Ascending aorta (tissue), 2 donors: ENCODE measurements at regions not wholly inside any gene's neighbourhood (a gene's known extent, or its start where the extent isn't known, plus 50 kb on each side); places are given as distances from the start of the nearest gene placed in this dataset.
"Not testable (repeated sequence)": the region's sequence is repeated elsewhere in the genome, so short reads cannot be mapped to it uniquely, and the experiment has no call there.

Experiments used
- DNase-seq, 2 donors: peaks; one replicate each; pipeline ENCODE4 v3.0.0-alpha.2; 2019; ENCODE audit warnings: low spot score in 2 of 2
- H3K27ac ChIP-seq, 2 donors: fragments of 200-600 bp; sonication (generic); one replicate each; pipeline ENCODE4 v1.5.1; 2016 to 2017; ENCODE audit warnings: mild to moderate bottlenecking in 1 of 2
- H3K27me3 ChIP-seq: fragments of 200-600 bp; sonication (generic); one replicate; pipeline ENCODE4 v1.5.1; 2017
- H3K36me3 ChIP-seq, 2 donors: fragments of 200-600 bp; sonication (generic); one replicate each; pipeline ENCODE4 v1.5.1; 2016
- H3K4me1 ChIP-seq, 2 donors: fragments of 200-600 bp; sonication (generic); one replicate each; pipeline ENCODE4 v1.5.1; 2016 to 2017; ENCODE audit warnings: mild to moderate bottlenecking in 1 of 2
- H3K4me3 ChIP-seq, 2 donors: fragments of 200-600 bp; sonication (generic); one replicate each; pipeline ENCODE4 v1.5.1; 2016 to 2017; ENCODE audit warnings: mild to moderate bottlenecking in 1 of 2
- H3K9me3 ChIP-seq, 2 donors: fragments of 200-600 bp; sonication (generic); one replicate each; pipeline ENCODE4 v1.5.1; 2016
- CTCF ChIP-seq, 3 experiments: fragments of 200-600 bp in 2 of 3; fragments of 450-650 bp in 1 of 3; sonication (generic) in 2 of 3; IDR thresholded peaks; one replicate each; pipeline ENCODE4 v1.5.1; 2016 to 2019; ENCODE audit warnings: antibody characterized with exemption in 3 of 3, mild to moderate bottlenecking in 1 of 3, moderate library complexity in 1 of 3
- intact Hi-C: fragments of 100-400 bp; cut with DNase I; formaldehyde crosslinking; loops from one replicate; pipeline ENCODE4 v1.15.1; 2023

GRCh38 chr1:189226779-189227178 is 1250.9 kb downstream of the BRINP3 start:
- DNase-seq, result no peak
- Histone ChIP-seq H3K9me3 (no peaks in the 10 kb centered on the region), H3K4me3 (no peak overlapping the region), H3K27me3 (no peaks in the 10 kb centered on the region), H3K36me3 (no peaks in the 10 kb centered on the region), H3K4me1 (no peaks in the 10 kb centered on the region), H3K27ac (no peak overlapping the region)
- intact Hi-C loops, result no loop called here
- no peak for TF ChIP-seq CTCF (IDR thresholded peaks at IDR 0.05)

GRCh38 chr1:189237008-189237407 is 1240.7 kb downstream of the BRINP3 start:
- Histone ChIP-seq H3K36me3 (no peaks in the 10 kb centered on the region), H3K27me3 (no peaks in the 10 kb centered on the region), H3K4me1 (no peaks in the 10 kb centered on the region), H3K27ac (no peak overlapping the region), H3K9me3 (no peaks in the 10 kb centered on the region), H3K4me3 (no peak overlapping the region)
- intact Hi-C loops, result no loop called here
- DNase-seq, result no peak
- no peak for TF ChIP-seq CTCF (IDR thresholded peaks at IDR 0.05)

- intact Hi-C loops, result no loop called here
- H3K27me3 ChIP-seq, result no peaks in the 10 kb centered on the region
- no peaks in the 10 kb centered on the region for H3K36me3 ChIP-seq
- no peak for TF ChIP-seq CTCF (IDR thresholded peaks at IDR 0.05)
- no peak for DNase-seq
- no peaks in the 10 kb centered on the region for H3K9me3 ChIP-seq
- no peak overlapping the region for H3K27ac ChIP-seq
- no peaks in the 10 kb centered on the region for H3K4me1 ChIP-seq
- H3K4me3 ChIP-seq, result no peak overlapping the region
Observed at GRCh38 chr1:189253601-189254350, 1223.9 kb downstream of the BRINP3 start.

GRCh38 chr1:189261128-189261527 is 1216.5 kb downstream of the BRINP3 start:
- H3K4me1 ChIP-seq, DNase-seq, H3K9me3 ChIP-seq, intact Hi-C loops, H3K4me3 ChIP-seq, H3K27me3 ChIP-seq, H3K27ac ChIP-seq, H3K36me3 ChIP-seq: not testable (repeated sequence)

GRCh38 chr1:189269011-189269410 is 1208.7 kb downstream of the BRINP3 start:
- Histone ChIP-seq H3K36me3 (no peaks in the 10 kb centered on the region), H3K27ac (no peak overlapping the region), H3K4me1 (no peaks in the 10 kb centered on the region), H3K27me3 (no peaks in the 10 kb centered on the region), H3K4me3 (no peak overlapping the region), H3K9me3 (peaks cover 6 to 13% of the 10 kb centered on the region in 2 donors)
- no peak for DNase-seq
- intact Hi-C loops, result no loop called here
- no peak for TF ChIP-seq CTCF (IDR thresholded peaks at IDR 0.05)

- no peak for TF ChIP-seq CTCF (IDR thresholded peaks at IDR 0.05)
- Histone ChIP-seq H3K27ac (no peak overlapping the region), H3K36me3 (no peaks in the 10 kb centered on the region), H3K9me3 (peaks cover 0 to 6% of the 10 kb centered on the region in 2 donors), H3K27me3 (no peaks in the 10 kb centered on the region), H3K4me1 (no peaks in the 10 kb centered on the region), H3K4me3 (no peak overlapping the region)
- intact Hi-C loops, result no loop called here
- no peak for DNase-seq
Observed at GRCh38 chr1:189274267-189274666, 1203.4 kb downstream of the BRINP3 start.
